OCI-LY1 (cell line): ENCODE measurements at regions not wholly inside any gene's neighbourhood (a gene's known extent, or its start where the extent isn't known, plus 50 kb on each side); places are given as distances from the start of the nearest gene placed in this dataset.

Experiments
- EZH2 ChIP-seq: fragments of 200-600 bp; sonication (generic), shearing (Covaris generic); IDR thresholded peaks from 2 replicates; pipeline ENCODE4 v1.8.0; 2017; ENCODE audit warnings: borderline replicate concordance, mixed run types, mild to moderate bottlenecking, antibody characterized with exemption, low read length, moderate library complexity, mixed read lengths
- TF ChIP-seq, protein P1 (sequence below): fragments of 200-600 bp; sonication (generic), shearing (Covaris generic); IDR thresholded peaks from 2 replicates; pipeline ENCODE4 v1.5.1; 2017; ENCODE audit warnings: mild to moderate bottlenecking, antibody characterized with exemption, low read length, moderate library complexity, mixed read lengths

DNA sequence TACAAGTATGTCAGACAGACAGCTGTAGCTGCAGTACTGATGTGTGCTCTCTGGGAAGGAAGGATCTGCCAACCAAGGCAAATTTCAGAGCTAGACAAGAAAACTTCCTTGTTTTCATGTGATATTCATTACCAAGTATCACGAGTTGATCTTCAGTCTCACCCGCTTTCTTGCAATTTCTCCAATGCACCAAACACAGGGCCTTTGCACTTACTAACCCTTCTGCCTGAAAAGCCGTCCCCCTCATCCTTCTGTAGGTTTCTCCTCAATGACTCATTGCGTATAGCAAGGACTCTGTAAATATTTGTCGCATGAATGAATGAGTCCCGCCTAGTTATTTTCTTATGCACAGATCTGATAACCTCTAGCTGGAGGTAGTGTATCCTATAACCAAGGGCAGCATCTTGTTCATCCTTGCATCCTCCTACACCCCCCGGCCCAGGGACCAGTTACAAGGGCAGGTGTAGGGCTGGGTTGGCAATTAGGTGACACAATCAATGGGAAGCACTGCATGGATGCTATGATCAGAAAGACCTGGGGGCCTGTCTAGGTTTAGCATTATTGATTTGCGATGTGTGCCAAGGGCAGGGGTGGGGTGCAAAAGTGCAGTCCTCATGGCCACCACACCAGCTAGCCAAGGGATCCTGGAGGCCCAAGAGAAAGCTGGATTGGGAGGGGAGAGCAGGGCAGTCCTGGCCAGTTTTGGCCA is 51.4 kb upstream of the GPR157 start:
- TF ChIP-seq, protein P1, sequence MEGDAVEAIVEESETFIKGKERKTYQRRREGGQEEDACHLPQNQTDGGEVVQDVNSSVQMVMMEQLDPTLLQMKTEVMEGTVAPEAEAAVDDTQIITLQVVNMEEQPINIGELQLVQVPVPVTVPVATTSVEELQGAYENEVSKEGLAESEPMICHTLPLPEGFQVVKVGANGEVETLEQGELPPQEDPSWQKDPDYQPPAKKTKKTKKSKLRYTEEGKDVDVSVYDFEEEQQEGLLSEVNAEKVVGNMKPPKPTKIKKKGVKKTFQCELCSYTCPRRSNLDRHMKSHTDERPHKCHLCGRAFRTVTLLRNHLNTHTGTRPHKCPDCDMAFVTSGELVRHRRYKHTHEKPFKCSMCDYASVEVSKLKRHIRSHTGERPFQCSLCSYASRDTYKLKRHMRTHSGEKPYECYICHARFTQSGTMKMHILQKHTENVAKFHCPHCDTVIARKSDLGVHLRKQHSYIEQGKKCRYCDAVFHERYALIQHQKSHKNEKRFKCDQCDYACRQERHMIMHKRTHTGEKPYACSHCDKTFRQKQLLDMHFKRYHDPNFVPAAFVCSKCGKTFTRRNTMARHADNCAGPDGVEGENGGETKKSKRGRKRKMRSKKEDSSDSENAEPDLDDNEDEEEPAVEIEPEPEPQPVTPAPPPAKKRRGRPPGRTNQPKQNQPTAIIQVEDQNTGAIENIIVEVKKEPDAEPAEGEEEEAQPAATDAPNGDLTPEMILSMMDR = no peak
- no peak for TF ChIP-seq EZH2
